ENCODE measurements at regions not wholly inside any gene's neighbourhood (a gene's known extent, or its start where the extent isn't known, plus 50 kb on each side); places are given as distances from the start of the nearest gene placed in this dataset.

- DNase-seq (ENCODE audit: low read depth, low spot score) = no peak
Observed at GRCh38 chr15:35320158-35320780, 225.7 kb downstream of the DPH6 start.

GRCh38 chr15:35319354-35319753, 226.6 kb downstream of the DPH6 start:
- DNase-seq (ENCODE audit: low read depth, low spot score) = no peak

- DNase-seq (ENCODE audit: low read depth, low spot score) = no peak
Observed at GRCh38 chr15:35317217-35317616, 228.7 kb downstream of the DPH6 start.

- DNase-seq (ENCODE audit: low read depth, low spot score) = no peak
Observed at GRCh38 chr15:35312344-35312743, 227.2 kb upstream of the NANOGP8 start.

- no peak for DNase-seq (ENCODE audit: low read depth, low spot score)
Observed at GRCh38 chr15:35311615-35312014, 226.5 kb upstream of the NANOGP8 start.

- DNase-seq (ENCODE audit: low read depth, low spot score) = no peak
Observed at GRCh38 chr15:35309886-35310285, 224.8 kb upstream of the NANOGP8 start.

- peak; percentile 55 for DNase-seq (ENCODE audit: low read depth, low spot score)
Observed at GRCh38 chr15:35308802-35309201, 223.7 kb upstream of the NANOGP8 start.

GRCh38 chr15:35307676-35308075, 222.6 kb upstream of the NANOGP8 start:
- DNase-seq (ENCODE audit: low read depth, low spot score) = no peak

- DNase-seq (ENCODE audit: low read depth, low spot score) = no peak
Observed at GRCh38 chr15:35307026-35307425, 221.9 kb upstream of the NANOGP8 start.

- no peak for DNase-seq (ENCODE audit: low read depth, low spot score)
Observed at GRCh38 chr15:35306361-35306981, 221.4 kb upstream of the NANOGP8 start.

- DNase-seq (ENCODE audit: low read depth, low spot score) = no peak
Observed at GRCh38 chr15:35305946-35306345, 220.9 kb upstream of the NANOGP8 start.

- no peak for DNase-seq (ENCODE audit: low read depth, low spot score)
Observed at GRCh38 chr15:35305031-35305550, 220.0 kb upstream of the NANOGP8 start.

- DNase-seq (ENCODE audit: low read depth, low spot score) = no peak
Observed at GRCh38 chr15:35304389-35304788, 219.3 kb upstream of the NANOGP8 start.

GRCh38 chr15:35302334-35302733, 217.2 kb upstream of the NANOGP8 start:
- DNase-seq (ENCODE audit: low read depth, low spot score) = no peak

- no peak for DNase-seq (ENCODE audit: low read depth, low spot score)
Observed at GRCh38 chr15:35301088-35301487, 216.0 kb upstream of the NANOGP8 start.

GRCh38 chr15:35299059-35299735, 214.1 kb upstream of the NANOGP8 start:
- DNase-seq (ENCODE audit: low read depth, low spot score) = no peak

GRCh38 chr15:35298509-35298908, 213.4 kb upstream of the NANOGP8 start:
- DNase-seq (ENCODE audit: low read depth, low spot score) = no peak

- DNase-seq (ENCODE audit: low read depth, low spot score) = no peak
Observed at GRCh38 chr15:35293353-35294130, 208.4 kb upstream of the NANOGP8 start.

GRCh38 chr15:35290301-35290721, 205.2 kb upstream of the NANOGP8 start:
- no peak for DNase-seq (ENCODE audit: low read depth, low spot score)

- DNase-seq (ENCODE audit: low read depth, low spot score) = peak; percentile 18
Observed at GRCh38 chr15:35289024-35289617, 204.0 kb upstream of the NANOGP8 start.

GRCh38 chr15:35288580-35288979, 203.5 kb upstream of the NANOGP8 start:
- DNase-seq (ENCODE audit: low read depth, low spot score) = no peak

- DNase-seq (ENCODE audit: low read depth, low spot score) = no peak
Observed at GRCh38 chr15:35286721-35287120, 201.6 kb upstream of the NANOGP8 start.

All from brain pericyte (primary cell).